ENCODE measurements at regions not wholly inside any gene's neighbourhood (a gene's known extent, or its start where the extent isn't known, plus 50 kb on each side); places are given as distances from the start of the nearest gene placed in this dataset.

DNA sequence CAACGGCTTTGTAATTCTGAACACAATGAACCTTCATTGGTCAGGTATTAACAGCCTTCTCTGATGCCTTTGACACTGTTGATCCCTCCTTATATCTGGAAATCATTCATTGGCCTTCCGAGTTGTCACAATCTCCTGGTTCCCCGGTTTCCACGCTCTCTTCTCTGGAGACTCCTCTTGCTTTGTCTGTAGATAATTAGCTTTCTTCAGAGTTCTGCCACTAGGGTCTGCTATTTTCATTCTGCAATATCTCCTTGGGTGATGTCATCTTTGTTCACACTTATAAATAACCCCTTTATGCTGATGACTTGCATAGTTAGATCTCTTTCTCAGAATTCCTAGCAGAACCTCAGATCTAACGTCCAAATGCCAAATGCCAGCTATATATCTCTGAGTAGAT, 583.8 kb upstream of the ZNF717 start:
- TF ChIP-seq, protein P1, sequence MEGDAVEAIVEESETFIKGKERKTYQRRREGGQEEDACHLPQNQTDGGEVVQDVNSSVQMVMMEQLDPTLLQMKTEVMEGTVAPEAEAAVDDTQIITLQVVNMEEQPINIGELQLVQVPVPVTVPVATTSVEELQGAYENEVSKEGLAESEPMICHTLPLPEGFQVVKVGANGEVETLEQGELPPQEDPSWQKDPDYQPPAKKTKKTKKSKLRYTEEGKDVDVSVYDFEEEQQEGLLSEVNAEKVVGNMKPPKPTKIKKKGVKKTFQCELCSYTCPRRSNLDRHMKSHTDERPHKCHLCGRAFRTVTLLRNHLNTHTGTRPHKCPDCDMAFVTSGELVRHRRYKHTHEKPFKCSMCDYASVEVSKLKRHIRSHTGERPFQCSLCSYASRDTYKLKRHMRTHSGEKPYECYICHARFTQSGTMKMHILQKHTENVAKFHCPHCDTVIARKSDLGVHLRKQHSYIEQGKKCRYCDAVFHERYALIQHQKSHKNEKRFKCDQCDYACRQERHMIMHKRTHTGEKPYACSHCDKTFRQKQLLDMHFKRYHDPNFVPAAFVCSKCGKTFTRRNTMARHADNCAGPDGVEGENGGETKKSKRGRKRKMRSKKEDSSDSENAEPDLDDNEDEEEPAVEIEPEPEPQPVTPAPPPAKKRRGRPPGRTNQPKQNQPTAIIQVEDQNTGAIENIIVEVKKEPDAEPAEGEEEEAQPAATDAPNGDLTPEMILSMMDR (IDR thresholded peaks at IDR 0.05) = no peak
- no peak overlapping the region for H3K4me3 ChIP-seq (replicated peaks in 1 of 3; ENCODE audit: low read depth in 2 of 3, low read length in 3 of 3)
- no peaks in the 10 kb centered on the region for H3K4me1 ChIP-seq (ENCODE audit: control insufficient read depth in 1 of 2, insufficient read depth in 2 of 2, low read length in 2 of 2)
- H3K27ac ChIP-seq (ENCODE audit: low read depth in 1 of 2, low read length in 2 of 2) = no peak overlapping the region
- H3K4me2 ChIP-seq (replicated peaks; ENCODE audit: extremely low read depth, low read length, poor library complexity, severe bottlenecking) = no peak overlapping the region
- no peak for DNase-seq
- no peak overlapping the region for H3K4me3 Mint-ChIP-seq
- no peak overlapping the region for H3K27ac Mint-ChIP-seq
- H3K27me3 Mint-ChIP-seq (ENCODE audit: low read depth in 3 of 3) = peaks cover 0 to under 1% (median 0%) of the 10 kb centered on the region in 3 donors
- peaks cover 0 to 2% (median 0%) of the 10 kb centered on the region in 7 donors for H3K9me3 Mint-ChIP-seq
- 80% methylated on average over 2 of the region's 5 CpGs for WGBS (ENCODE audit: insufficient coverage)
- H3K27me3 ChIP-seq (ENCODE audit: control insufficient read depth in 2 of 2, insufficient read depth in 2 of 2, low read length in 2 of 2) = no peaks in the 10 kb centered on the region
- no peaks in the 10 kb centered on the region for H3K4me1 Mint-ChIP-seq
- H2AFZ ChIP-seq (ENCODE audit: insufficient read depth, low read depth, low read length, poor library complexity, severe bottlenecking) = no peak overlapping the region
- no peaks in the 10 kb centered on the region for H3K36me3 ChIP-seq (replicated peaks in 1 of 2; ENCODE audit: control insufficient read depth in 1 of 2, insufficient read depth in 2 of 2, low read length in 2 of 2)
- H3K36me3 Mint-ChIP-seq = no peaks in the 10 kb centered on the region
- H3K79me2 ChIP-seq (ENCODE audit: insufficient read depth, low read length) = no peaks in the 10 kb centered on the region
- H3K9ac ChIP-seq (ENCODE audit: insufficient read depth, low read length, poor library complexity, severe bottlenecking) = no peak overlapping the region
- H4K20me1 ChIP-seq (ENCODE audit: insufficient read depth, low read length) = no peaks in the 10 kb centered on the region
- H3K9me3 ChIP-seq (replicated peaks in 1 of 2; ENCODE audit: control insufficient read depth in 1 of 2, insufficient read depth in 1 of 2, low read length in 2 of 2) = no peaks in the 10 kb centered on the region
- intact Hi-C loops (cut with micrococcal nuclease) = no loop called here

DNA sequence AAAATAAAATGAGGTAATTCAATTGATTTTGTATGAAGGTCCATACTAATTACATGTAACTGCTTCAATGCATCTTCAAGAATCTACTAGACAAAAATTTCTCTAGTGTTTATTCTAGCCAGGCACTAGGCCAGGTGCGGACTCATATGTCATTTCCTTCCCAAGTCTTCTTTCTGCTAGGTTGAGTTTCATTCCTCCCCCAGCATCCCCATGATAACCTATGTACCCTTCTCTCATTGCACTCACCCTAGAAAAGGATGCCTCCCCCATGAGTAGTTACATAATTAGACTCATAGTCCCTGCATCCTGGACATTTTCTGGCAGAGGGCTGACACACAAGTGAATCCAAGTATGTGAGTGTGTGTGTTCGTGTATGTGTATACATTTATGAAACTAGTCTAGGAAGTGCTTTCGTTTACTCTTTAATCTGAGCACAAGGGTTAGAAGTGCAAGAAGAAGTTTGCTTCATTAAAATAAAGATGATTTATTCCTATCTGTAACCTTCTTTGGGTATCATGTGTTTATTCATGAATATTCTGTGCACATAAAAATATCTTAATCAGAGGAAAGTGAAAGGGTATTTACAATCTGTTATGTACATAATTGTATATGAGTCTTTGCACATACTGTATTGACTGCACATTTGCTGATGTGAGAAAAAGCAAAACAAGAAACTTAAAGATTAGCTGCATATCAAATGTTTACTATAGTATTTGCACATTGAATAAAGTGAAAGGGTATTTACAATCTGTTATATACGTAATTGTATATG, 585.6 kb upstream of the ZNF717 start:
- no peak overlapping the region for H3K4me3 Mint-ChIP-seq
- TF ChIP-seq, protein P1 (IDR thresholded peaks at IDR 0.05) = no peak
- Histone ChIP-seq H3K4me3 (replicated peaks in 1 of 3; ENCODE audit: low read depth in 2 of 3, low read length in 3 of 3) (no peak overlapping the region), H3K4me2 (replicated peaks; ENCODE audit: extremely low read depth, low read length, poor library complexity, severe bottlenecking) (no peak overlapping the region), H3K79me2 (ENCODE audit: insufficient read depth, low read length) (no peaks in the 10 kb centered on the region), H3K4me1 (ENCODE audit: control insufficient read depth in 1 of 2, insufficient read depth in 2 of 2, low read length in 2 of 2) (no peaks in the 10 kb centered on the region), H3K9me3 (replicated peaks in 1 of 2; ENCODE audit: control insufficient read depth in 1 of 2, insufficient read depth in 1 of 2, low read length in 2 of 2) (no peaks in the 10 kb centered on the region), H3K27ac (ENCODE audit: low read depth in 1 of 2, low read length in 2 of 2) (no peak overlapping the region), H2AFZ (ENCODE audit: insufficient read depth, low read depth, low read length, poor library complexity, severe bottlenecking) (no peak overlapping the region), H3K27me3 (ENCODE audit: control insufficient read depth in 2 of 2, insufficient read depth in 2 of 2, low read length in 2 of 2) (no peaks in the 10 kb centered on the region), H4K20me1 (ENCODE audit: insufficient read depth, low read length) (no peaks in the 10 kb centered on the region), H3K36me3 (replicated peaks in 1 of 2; ENCODE audit: control insufficient read depth in 1 of 2, insufficient read depth in 2 of 2, low read length in 2 of 2) (no peaks in the 10 kb centered on the region), H3K9ac (ENCODE audit: insufficient read depth, low read length, poor library complexity, severe bottlenecking) (no peak overlapping the region)
- no peak for DNase-seq
- H3K27me3 Mint-ChIP-seq (ENCODE audit: low read depth in 3 of 3) = no peaks in the 10 kb centered on the region
- intact Hi-C loops (cut with micrococcal nuclease) = no loop called here
- peak overlapping the region in 1 of 7 donors; percentile 14 for H3K27ac Mint-ChIP-seq
- no peaks in the 10 kb centered on the region for H3K4me1 Mint-ChIP-seq
- peaks cover 0 to 2% (median 0%) of the 10 kb centered on the region in 7 donors for H3K9me3 Mint-ChIP-seq
- 89% methylated on average over 1 of the region's 4 CpGs for WGBS (ENCODE audit: insufficient coverage)
- no peaks in the 10 kb centered on the region for H3K36me3 Mint-ChIP-seq
